Chondrocyte (in vitro differentiated cells): ENCODE measurements at regions not wholly inside any gene's neighbourhood (a gene's known extent, or its start where the extent isn't known, plus 50 kb on each side); places are given as distances from the start of the nearest gene placed in this dataset.

Source experiments
- DNase-seq: peaks from one replicate; pipeline ENCODE4 v3.0.0; 2021; ENCODE audit warnings: mixed read lengths, low spot score
- H3K27ac Mint-ChIP-seq: one replicate; pipeline ENCODE4 v1.8.0; 2021; ENCODE audit warnings: mild to moderate bottlenecking, moderate library complexity, mixed read lengths; ENCODE audit not compliant: unreplicated experiment
- H3K27me3 Mint-ChIP-seq: 2 replicates; pipeline ENCODE4 v1.8.0; 2021; ENCODE audit warnings: low read depth, mixed read lengths
- H3K36me3 Mint-ChIP-seq: 2 replicates; pipeline ENCODE4 v1.8.0; 2021; ENCODE audit warnings: low read depth, mixed read lengths
- H3K4me1 Mint-ChIP-seq: 2 replicates; pipeline ENCODE4 v1.8.0; 2021; ENCODE audit warnings: low read depth, mild to moderate bottlenecking, mixed read lengths
- H3K4me3 Mint-ChIP-seq: one replicate; pipeline ENCODE4 v1.8.0; 2021; ENCODE audit warnings: mild to moderate bottlenecking, moderate library complexity, mixed read lengths; ENCODE audit not compliant: unreplicated experiment
- H3K9me3 Mint-ChIP-seq: 2 replicates; pipeline ENCODE4 v1.8.0; 2021; ENCODE audit warnings: low read depth, mixed read lengths
- CTCF ChIP-seq: fragments of 200-600 bp; sonication (generic); IDR thresholded peaks from 2 replicates; pipeline ENCODE4 v1.5.0; 2021; ENCODE audit warnings: antibody characterized with exemption, mild to moderate bottlenecking, moderate library complexity

DNA sequence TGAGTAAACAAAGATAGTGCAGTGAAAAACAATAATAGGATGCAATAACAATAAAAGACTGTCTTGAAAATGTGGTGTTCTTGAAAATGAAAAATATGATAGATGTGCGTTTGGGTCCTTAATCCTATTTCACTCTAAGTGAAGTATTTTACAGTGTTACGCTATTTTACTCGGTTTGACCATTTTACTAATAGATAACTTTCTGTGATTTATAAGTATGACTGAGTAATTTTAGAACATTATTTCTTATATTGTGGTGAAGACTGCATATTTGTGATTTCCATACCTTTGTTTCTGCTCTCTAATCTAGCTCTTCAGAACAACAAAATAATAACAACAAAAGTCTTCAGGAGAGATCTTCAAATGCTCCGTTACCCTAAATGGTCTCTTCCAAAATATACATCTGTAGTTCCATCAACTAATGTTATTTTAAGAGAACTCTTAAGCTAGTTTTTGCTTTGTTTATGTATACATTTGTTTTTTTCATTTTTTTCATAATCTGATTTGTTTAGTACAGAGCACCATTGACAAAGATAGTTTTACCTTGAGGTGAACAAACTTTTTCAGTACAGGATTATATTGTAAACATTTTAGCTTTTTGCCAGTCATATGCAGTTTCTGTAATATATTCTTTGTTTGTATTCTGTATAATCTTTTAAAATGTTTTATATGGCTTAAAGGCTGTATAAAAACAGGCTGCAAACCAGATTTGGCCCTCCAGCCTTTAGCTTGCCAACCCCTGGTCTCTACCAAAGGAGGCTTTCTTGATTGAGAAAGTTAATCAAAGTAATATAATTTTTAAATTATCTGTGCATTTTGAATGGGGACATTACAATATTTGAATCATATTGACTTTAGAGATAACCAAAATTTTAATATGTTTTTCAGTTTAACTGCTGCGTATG, 1572.7 kb upstream of the PRR20A start:
- Mint-ChIP-seq H3K4me1 (no peaks in the 10 kb centered on the region), H3K4me3 (no peak overlapping the region), H3K27ac (no peak overlapping the region), H3K36me3 (no peaks in the 10 kb centered on the region), H3K9me3 (no peaks in the 10 kb centered on the region), H3K27me3 (peaks cover 4% of the 10 kb centered on the region)
- TF ChIP-seq CTCF: no peak
- no peak for DNase-seq

- H3K9me3 Mint-ChIP-seq: no peaks in the 10 kb centered on the region
- H3K27ac Mint-ChIP-seq: no peak overlapping the region
- no peak for TF ChIP-seq CTCF
- no peak for DNase-seq
- no peak overlapping the region for H3K4me3 Mint-ChIP-seq
- no peaks in the 10 kb centered on the region for H3K36me3 Mint-ChIP-seq
- H3K27me3 Mint-ChIP-seq: peaks cover 4% of the 10 kb centered on the region
- no peaks in the 10 kb centered on the region for H3K4me1 Mint-ChIP-seq
Measured at GRCh38 chr13:55569082-55569481, 1571.6 kb upstream of the PRR20A start.

GRCh38 chr13:55569514-55569913, 1571.2 kb upstream of the PRR20A start:
- TF ChIP-seq CTCF: no peak
- Mint-ChIP-seq H3K9me3 (no peaks in the 10 kb centered on the region), H3K4me3 (no peak overlapping the region), H3K27ac (no peak overlapping the region), H3K4me1 (no peaks in the 10 kb centered on the region), H3K27me3 (peaks cover 4% of the 10 kb centered on the region), H3K36me3 (no peaks in the 10 kb centered on the region)
- DNase-seq: no peak

DNA sequence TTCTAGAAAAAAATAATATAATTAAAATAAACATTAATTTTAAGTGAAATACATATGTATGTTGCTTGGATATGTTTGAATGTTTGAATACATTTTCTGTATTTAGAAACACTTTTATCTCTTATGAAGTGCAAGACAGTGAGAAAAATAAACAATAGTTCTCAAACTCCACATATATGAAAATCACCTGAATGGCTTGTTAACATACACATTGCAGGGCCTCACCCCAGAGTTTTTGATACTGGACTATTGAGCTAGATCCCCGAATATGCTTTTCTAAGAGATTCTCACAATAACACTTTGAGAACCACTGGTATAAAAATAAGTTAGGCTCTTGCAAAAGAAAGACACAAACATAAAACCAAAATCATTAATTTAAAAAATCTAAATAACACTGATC, 1570.3 kb upstream of the PRR20A start:
- H3K4me1 Mint-ChIP-seq: no peaks in the 10 kb centered on the region
- H3K4me3 Mint-ChIP-seq: no peak overlapping the region
- TF ChIP-seq CTCF: no peak
- no peak overlapping the region for H3K27ac Mint-ChIP-seq
- H3K9me3 Mint-ChIP-seq: no peaks in the 10 kb centered on the region
- peaks cover 4% of the 10 kb centered on the region for H3K27me3 Mint-ChIP-seq
- no peak for DNase-seq
- no peaks in the 10 kb centered on the region for H3K36me3 Mint-ChIP-seq

DNA sequence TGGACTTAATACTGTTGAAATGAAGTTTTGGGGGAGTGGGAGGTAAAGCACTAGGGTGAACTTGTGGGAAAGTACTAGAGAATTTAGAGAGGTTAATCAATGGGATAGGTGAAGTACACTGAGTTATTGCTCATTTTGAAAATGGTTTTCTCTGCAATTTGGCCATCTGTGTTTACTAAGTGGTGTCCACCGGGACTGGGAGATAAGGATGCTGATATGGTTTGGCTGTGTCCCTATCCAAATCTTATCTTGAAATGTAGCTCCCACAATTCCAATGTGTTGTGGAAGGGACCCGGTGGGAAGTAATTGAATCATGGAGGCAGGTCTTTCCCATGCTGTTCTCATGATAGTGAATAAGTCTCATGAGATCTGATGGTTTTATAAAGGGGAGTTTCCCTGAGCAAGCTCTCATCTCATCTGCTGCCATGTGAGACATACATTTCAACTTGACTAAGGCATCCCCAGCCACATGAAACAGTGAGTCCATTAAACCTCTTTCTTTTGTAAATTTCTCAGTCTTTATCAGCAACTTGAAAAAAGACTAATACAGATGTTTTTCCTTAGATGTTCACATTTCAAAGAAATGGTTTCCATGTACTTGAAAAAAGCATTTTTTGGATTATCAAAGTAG, 1569.4 kb upstream of the PRR20A start:
- Mint-ChIP-seq H3K27me3 (peaks cover 4% of the 10 kb centered on the region), H3K36me3 (no peaks in the 10 kb centered on the region), H3K27ac (no peak overlapping the region), H3K4me1 (no peaks in the 10 kb centered on the region), H3K9me3 (no peaks in the 10 kb centered on the region), H3K4me3 (no peak overlapping the region)
- no peak for DNase-seq
- TF ChIP-seq CTCF: no peak
